Upper lobe of left lung (tissue), 6 donors: ENCODE measurements at regions not wholly inside any gene's neighbourhood (a gene's known extent, or its start where the extent isn't known, plus 50 kb on each side); places are given as distances from the start of the nearest gene placed in this dataset.

ENCODE experiments used
- ATAC-seq, 2 donors: fragments of 200-7000 bp; cut with Tn5 transposase; one replicate each; pipeline ENCODE4 v1.9.1; 2022; ENCODE audit warnings: mild to moderate bottlenecking in 2 of 2, moderate library complexity in 2 of 2; ENCODE audit not compliant: low FRiP score in 2 of 2
- DNase-seq, 2 donors: peaks; one replicate each; pipeline ENCODE4 v3.0.0-alpha.2; 2019 to 2020
- H3K27ac ChIP-seq, 4 donors: fragments of 200-600 bp; sonication (generic); one replicate each; pipeline ENCODE4 v1.5.1; 2016 to 2019
- H3K27me3 ChIP-seq, 4 donors: fragments of 200-600 bp; sonication (generic); one replicate each; pipeline ENCODE4 v1.5.1; 2017 to 2019
- H3K36me3 ChIP-seq, 4 donors: fragments of 200-600 bp; sonication (generic); one replicate each; pipeline ENCODE4 v1.5.1; 2016 to 2019
- H3K4me1 ChIP-seq, 4 donors: fragments of 200-600 bp; sonication (generic); one replicate each; pipeline ENCODE4 v1.5.1; 2018 to 2019
- H3K4me3 ChIP-seq, 4 donors: fragments of 200-600 bp; sonication (generic); one replicate each; pipeline ENCODE4 v1.5.1; 2017 to 2019; ENCODE audit warnings: mild to moderate bottlenecking in 2 of 4, moderate library complexity in 1 of 4
- H3K9me3 ChIP-seq, 4 donors: fragments of 200-600 bp; sonication (generic); one replicate each; pipeline ENCODE4 v1.5.1; 2018 to 2019
- EP300 ChIP-seq, 4 donors: sonication (generic); formaldehyde crosslinking; IDR thresholded peaks; one replicate each; pipeline ENCODE4 v1.5.1; 2017; ENCODE audit warnings: antibody characterized with exemption in 4 of 4, control low read depth in 2 of 4
- POLR2A ChIP-seq, 4 donors: fragments of 450-650 bp; IDR thresholded peaks; one replicate each; pipeline ENCODE4 v1.5.1; 2016 to 2017; ENCODE audit warnings: antibody characterized with exemption in 4 of 4, mild to moderate bottlenecking in 2 of 4
- POLR2AphosphoS5 ChIP-seq, 2 donors: sonication (generic); formaldehyde crosslinking; IDR thresholded peaks; one replicate each; pipeline ENCODE4 v1.5.1; 2017; ENCODE audit warnings: antibody characterized with exemption in 2 of 2
- WGBS, 2 donors: methylation state at CpG; one replicate each; pipeline ENCODE4 v1.1.5; 2017 to 2018; 5-methylcytosine and 5-hydroxymethylcytosine counted together
- TF ChIP-seq, protein P1 (sequence below), 6 experiments: fragments of 450-650 bp in 4 of 6; fragments of 200-600 bp in 2 of 6; sonication (generic) in 2 of 6; IDR thresholded peaks; one replicate each; pipeline ENCODE4 v1.5.1; 2016 to 2019; ENCODE audit warnings: antibody characterized with exemption in 6 of 6
- donor health status: DM: no; HTN: no; CAD: no; lungs with moderate emphysema.
- donor health status: DM: no; HTN: yes; CAD: no; lungs with severe emphysema.

DNA sequence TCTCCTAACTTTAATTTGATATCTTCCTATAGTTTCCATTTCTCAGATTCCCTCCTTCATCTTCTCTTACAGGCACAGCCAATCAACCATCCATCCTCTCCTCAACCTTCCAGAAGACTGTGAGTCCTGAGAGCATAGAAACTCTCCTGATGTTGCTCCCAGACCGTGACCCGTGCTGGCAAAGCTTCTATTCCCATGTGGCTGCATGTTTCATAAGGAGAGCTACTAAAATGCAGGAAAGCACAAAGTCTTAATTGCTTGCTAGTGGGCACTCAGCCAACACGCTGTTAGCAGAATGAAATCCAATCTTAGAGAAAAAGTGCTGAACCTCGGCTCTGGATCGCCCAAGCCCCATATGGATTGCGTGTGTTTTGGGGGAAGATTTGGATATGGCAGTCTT lies 1244.7 kb upstream of the ZEB2 start:
- ATAC-seq: no peak
- H3K27me3 ChIP-seq: no peaks in the 10 kb centered on the region
- WGBS, 2 donors: 49 to 66% methylated on average over 6 of the region's 6 CpGs
- H3K4me1 ChIP-seq: peaks cover 0 to 3% (median 0%) of the 10 kb centered on the region in 4 donors
- DNase-seq: no peak
- H3K27ac ChIP-seq: no peak overlapping the region
- H3K4me3 ChIP-seq: no peak overlapping the region
- H3K36me3 ChIP-seq: no peaks in the 10 kb centered on the region
- TF ChIP-seq POLR2A (IDR thresholded peaks at IDR 0.05): no peak
- TF ChIP-seq, protein P1, sequence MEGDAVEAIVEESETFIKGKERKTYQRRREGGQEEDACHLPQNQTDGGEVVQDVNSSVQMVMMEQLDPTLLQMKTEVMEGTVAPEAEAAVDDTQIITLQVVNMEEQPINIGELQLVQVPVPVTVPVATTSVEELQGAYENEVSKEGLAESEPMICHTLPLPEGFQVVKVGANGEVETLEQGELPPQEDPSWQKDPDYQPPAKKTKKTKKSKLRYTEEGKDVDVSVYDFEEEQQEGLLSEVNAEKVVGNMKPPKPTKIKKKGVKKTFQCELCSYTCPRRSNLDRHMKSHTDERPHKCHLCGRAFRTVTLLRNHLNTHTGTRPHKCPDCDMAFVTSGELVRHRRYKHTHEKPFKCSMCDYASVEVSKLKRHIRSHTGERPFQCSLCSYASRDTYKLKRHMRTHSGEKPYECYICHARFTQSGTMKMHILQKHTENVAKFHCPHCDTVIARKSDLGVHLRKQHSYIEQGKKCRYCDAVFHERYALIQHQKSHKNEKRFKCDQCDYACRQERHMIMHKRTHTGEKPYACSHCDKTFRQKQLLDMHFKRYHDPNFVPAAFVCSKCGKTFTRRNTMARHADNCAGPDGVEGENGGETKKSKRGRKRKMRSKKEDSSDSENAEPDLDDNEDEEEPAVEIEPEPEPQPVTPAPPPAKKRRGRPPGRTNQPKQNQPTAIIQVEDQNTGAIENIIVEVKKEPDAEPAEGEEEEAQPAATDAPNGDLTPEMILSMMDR (IDR thresholded peaks at IDR 0.05): no peak
- no peak for TF ChIP-seq POLR2AphosphoS5 (IDR thresholded peaks at IDR 0.05)
- TF ChIP-seq EP300 (IDR thresholded peaks at IDR 0.05): no peak
- no peaks in the 10 kb centered on the region for H3K9me3 ChIP-seq

DNA sequence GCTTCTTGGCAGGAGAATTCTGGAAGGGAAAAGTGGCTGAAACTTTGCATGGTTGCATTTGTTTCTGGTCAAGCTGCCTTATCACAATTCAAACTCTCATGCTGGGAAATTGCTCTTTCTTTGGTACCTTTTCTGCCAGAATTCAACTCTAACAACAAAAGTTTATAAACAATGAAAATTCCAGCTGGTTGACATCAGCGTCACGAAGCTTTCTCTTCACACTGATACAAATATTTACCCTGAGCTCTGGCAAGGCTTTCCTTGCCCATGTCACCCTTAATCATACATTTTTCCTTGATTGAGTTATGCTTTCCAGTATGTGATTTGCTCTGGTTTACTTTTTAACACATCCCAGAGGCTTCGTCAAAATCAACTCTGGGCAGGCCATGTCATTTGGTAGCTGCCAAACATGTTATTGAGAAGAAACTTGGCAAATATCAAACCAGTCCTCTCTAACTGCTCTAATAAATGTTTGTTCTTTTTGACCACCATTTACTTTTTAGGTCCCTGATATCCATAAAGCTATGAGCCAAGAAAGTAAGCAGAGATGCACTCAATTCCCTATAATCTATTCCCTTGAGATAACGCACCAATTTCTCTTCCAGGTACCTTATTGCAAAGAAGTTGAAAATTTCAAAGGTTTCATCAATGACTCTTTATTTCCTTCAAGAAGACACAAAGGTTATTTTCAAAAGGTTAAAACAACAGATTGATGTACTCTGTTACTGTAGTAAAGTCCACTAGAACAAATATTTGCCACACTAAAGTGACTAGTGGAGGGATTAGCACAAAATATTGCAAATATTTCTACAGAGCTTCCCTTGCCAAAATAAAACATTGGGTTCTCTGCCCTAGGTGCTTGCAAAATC lies 1241.1 kb upstream of the ZEB2 start:
- H3K27ac ChIP-seq: no peak overlapping the region
- H3K4me1 ChIP-seq: peaks cover 0 to 8% (median 2%) of the 10 kb centered on the region in 4 donors
- WGBS, 2 donors: 30 to 50% methylated on average over 4 of the region's 4 CpGs
- H3K4me3 ChIP-seq: no peak overlapping the region
- H3K27me3 ChIP-seq: no peaks in the 10 kb centered on the region
- ATAC-seq: peak in 1 of 2 donors; percentile 52
- H3K9me3 ChIP-seq: no peaks in the 10 kb centered on the region
- no peak for DNase-seq
- TF ChIP-seq POLR2A (IDR thresholded peaks at IDR 0.05): no peak
- H3K36me3 ChIP-seq: no peaks in the 10 kb centered on the region

DNA sequence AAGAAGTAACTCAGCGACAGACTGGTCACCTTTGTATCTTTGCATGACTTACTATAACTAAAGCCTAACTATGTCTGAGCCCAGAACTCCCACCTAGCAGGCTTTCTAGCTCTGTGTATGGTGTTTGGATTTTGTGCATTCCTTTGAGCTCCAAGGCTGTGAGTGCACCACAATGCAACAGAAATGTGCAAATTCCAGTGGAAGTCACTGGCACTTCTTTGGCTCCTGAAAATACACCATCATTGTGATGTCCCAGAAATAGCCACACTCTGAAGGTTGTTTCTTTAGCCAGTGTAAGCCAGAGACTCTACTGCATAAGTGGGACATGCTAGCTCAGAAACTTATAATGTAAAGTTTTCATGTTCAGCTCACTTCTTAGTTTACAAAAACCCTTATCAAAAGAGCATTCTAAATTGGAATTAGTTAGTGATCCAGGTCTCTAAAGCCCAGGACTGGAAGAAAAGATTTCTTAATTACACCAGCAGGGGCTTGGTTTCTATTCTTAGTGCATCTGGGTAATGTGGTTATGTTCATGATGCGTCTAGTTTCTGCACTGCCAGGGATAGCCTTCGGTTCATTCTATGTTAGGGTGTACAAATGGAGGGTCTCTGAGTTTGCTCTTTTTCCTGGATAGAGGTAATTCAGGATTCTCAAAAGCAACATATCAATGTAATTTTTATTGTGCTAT lies 1239.5 kb upstream of the ZEB2 start:
- no peak for ATAC-seq
- Histone ChIP-seq H3K27me3 (no peaks in the 10 kb centered on the region), H3K9me3 (no peaks in the 10 kb centered on the region), H3K27ac (no peak overlapping the region), H3K4me1 (peaks cover 0 to 8% (median 2%) of the 10 kb centered on the region in 4 donors), H3K36me3 (no peaks in the 10 kb centered on the region), H3K4me3 (no peak overlapping the region)
- no peak for DNase-seq
- WGBS, 2 donors: 60 to 95% methylated on average over 3 of the region's 3 CpGs
- TF ChIP-seq POLR2AphosphoS5 (IDR thresholded peaks at IDR 0.05) (no peak), EP300 (IDR thresholded peaks at IDR 0.05) (no peak), POLR2A (IDR thresholded peaks at IDR 0.05) (no peak)

- DNase-seq (no peak), ATAC-seq (no peak)
- 51 to 60% methylated on average over 3 of the region's 3 CpGs for WGBS, 2 donors
- TF ChIP-seq POLR2A (IDR thresholded peaks at IDR 0.05) (no peak), POLR2AphosphoS5 (IDR thresholded peaks at IDR 0.05) (no peak), EP300 (IDR thresholded peaks at IDR 0.05) (no peak)
- TF ChIP-seq, protein P1 (IDR thresholded peaks at IDR 0.05): no peak
- Histone ChIP-seq H3K27me3 (no peaks in the 10 kb centered on the region), H3K4me1 (peaks cover 0 to 12% (median 3%) of the 10 kb centered on the region in 4 donors), H3K27ac (no peak overlapping the region), H3K36me3 (no peaks in the 10 kb centered on the region), H3K4me3 (no peak overlapping the region), H3K9me3 (no peaks in the 10 kb centered on the region)
These were observed 1237.8 kb upstream of the ZEB2 start for GRCh38 chr2:145757503-145758246.

- 92 to 93% methylated on average over 6 of the region's 6 CpGs for WGBS, 2 donors
- no peak for ATAC-seq
- H3K4me3 ChIP-seq: no peak overlapping the region
- no peaks in the 10 kb centered on the region for H3K27me3 ChIP-seq
- no peaks in the 10 kb centered on the region for H3K9me3 ChIP-seq
- no peaks in the 10 kb centered on the region for H3K36me3 ChIP-seq
- H3K4me1 ChIP-seq: peaks cover 9 to 32% (median 18%) of the 10 kb centered on the region in 4 donors
- H3K27ac ChIP-seq: no peak overlapping the region
- TF ChIP-seq POLR2AphosphoS5 (IDR thresholded peaks at IDR 0.05): no peak
- TF ChIP-seq, protein P1 (IDR thresholded peaks at IDR 0.05): no peak
- TF ChIP-seq EP300 (IDR thresholded peaks at IDR 0.05): no peak
- TF ChIP-seq POLR2A (IDR thresholded peaks at IDR 0.05): no peak
- no peak for DNase-seq
These were observed 1235.3 kb upstream of the ZEB2 start for GRCh38 chr2:145755019-145755837.
